ENCODE measurements at regions not wholly inside any gene's neighbourhood (a gene's known extent, or its start where the extent isn't known, plus 50 kb on each side); places are given as distances from the start of the nearest gene placed in this dataset.

DNA sequence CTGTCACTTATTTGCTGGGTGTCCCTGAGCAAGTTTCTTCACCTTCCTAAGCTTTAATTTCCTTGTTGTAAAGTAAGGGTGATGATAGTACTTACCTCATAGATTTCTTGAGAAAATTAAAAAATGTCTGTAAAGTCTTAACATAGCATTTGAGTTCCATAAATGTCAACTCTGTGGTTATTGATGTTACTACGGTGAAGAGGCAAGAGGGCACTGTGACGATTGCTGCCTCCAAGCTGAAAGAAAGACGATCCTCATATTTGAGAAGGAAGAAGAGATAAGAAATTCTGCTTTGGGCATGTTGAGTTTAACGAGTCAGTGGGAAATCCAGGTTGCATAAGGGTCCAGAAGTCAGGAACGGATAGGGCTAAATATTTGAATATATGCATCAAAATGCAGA lies 240.8 kb upstream of the ZPLD1 start:
- Histone ChIP-seq H3K4me1 (ENCODE audit: insufficient read depth, low read length) (no peaks in the 10 kb centered on the region), H3K79me2 (ENCODE audit: insufficient read depth, low read length) (no peaks in the 10 kb centered on the region), H3K27me3 (ENCODE audit: insufficient read depth, low read length, poor library complexity) (no peaks in the 10 kb centered on the region), H3K4me2 (ENCODE audit: insufficient read depth, low read length) (no peak overlapping the region), H3K9me3 (ENCODE audit: insufficient read depth, low read length, severe bottlenecking) (no peaks in the 10 kb centered on the region), H3K4me3 (ENCODE audit: low read depth in 1 of 2, low read length in 2 of 2) (no peak overlapping the region), H4K20me1 (ENCODE audit: insufficient read depth, low read length) (no peaks in the 10 kb centered on the region), H2AFZ (ENCODE audit: low read depth, low read length) (no peak overlapping the region), H3K36me3 (ENCODE audit: insufficient read depth, low read length) (no peaks in the 10 kb centered on the region), H3K27ac (ENCODE audit: low read length) (no peak overlapping the region), H3K9ac (ENCODE audit: low read depth, low read length) (no peak overlapping the region)
- DNase-seq (no peak), ATAC-seq (ENCODE audit: insufficient read depth, low read depth) (no peak)
- TF ChIP-seq EZH2 (IDR thresholded peaks at IDR 0.05; ENCODE audit: borderline replicate concordance, low read depth, low read length, severe bottlenecking) = no peak
- TF ChIP-seq, protein P1, sequence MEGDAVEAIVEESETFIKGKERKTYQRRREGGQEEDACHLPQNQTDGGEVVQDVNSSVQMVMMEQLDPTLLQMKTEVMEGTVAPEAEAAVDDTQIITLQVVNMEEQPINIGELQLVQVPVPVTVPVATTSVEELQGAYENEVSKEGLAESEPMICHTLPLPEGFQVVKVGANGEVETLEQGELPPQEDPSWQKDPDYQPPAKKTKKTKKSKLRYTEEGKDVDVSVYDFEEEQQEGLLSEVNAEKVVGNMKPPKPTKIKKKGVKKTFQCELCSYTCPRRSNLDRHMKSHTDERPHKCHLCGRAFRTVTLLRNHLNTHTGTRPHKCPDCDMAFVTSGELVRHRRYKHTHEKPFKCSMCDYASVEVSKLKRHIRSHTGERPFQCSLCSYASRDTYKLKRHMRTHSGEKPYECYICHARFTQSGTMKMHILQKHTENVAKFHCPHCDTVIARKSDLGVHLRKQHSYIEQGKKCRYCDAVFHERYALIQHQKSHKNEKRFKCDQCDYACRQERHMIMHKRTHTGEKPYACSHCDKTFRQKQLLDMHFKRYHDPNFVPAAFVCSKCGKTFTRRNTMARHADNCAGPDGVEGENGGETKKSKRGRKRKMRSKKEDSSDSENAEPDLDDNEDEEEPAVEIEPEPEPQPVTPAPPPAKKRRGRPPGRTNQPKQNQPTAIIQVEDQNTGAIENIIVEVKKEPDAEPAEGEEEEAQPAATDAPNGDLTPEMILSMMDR (IDR thresholded peaks at IDR 0.05; ENCODE audit: borderline replicate concordance, extremely low read depth, low read length, poor library complexity, severe bottlenecking) = no peak

DNA sequence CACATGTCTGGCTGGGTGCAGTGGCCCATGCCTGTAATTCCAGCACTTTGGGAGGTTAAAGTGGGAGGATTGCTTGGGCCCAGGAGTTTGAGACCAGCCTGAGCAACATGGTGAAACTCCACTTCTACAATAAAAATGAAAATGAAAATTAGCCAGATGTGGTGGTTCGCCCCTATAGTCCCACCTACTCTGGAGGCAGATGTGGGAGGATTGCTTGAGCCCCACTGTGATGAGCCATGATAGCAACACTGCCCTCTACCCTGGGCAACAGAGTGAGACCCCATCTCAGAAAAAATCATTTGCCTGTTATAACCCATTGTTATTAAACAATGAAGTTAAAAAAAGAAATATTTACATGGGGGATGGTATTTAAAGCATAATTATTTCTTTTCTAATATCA lies 240.1 kb upstream of the ZPLD1 start:
- no peaks in the 10 kb centered on the region for H3K9me3 ChIP-seq (ENCODE audit: insufficient read depth, low read length, severe bottlenecking)
- no peak for ATAC-seq (ENCODE audit: insufficient read depth, low read depth)
- no peak overlapping the region for H3K9ac ChIP-seq (ENCODE audit: low read depth, low read length)
- H3K4me1 ChIP-seq (ENCODE audit: insufficient read depth, low read length) = no peaks in the 10 kb centered on the region
- DNase-seq = no peak
- no peaks in the 10 kb centered on the region for H3K36me3 ChIP-seq (ENCODE audit: insufficient read depth, low read length)
- no peaks in the 10 kb centered on the region for H3K79me2 ChIP-seq (ENCODE audit: insufficient read depth, low read length)
- no peak for TF ChIP-seq EZH2 (IDR thresholded peaks at IDR 0.05; ENCODE audit: borderline replicate concordance, low read depth, low read length, severe bottlenecking)
- TF ChIP-seq, protein P1 (IDR thresholded peaks at IDR 0.05; ENCODE audit: borderline replicate concordance, extremely low read depth, low read length, poor library complexity, severe bottlenecking) = no peak
- no peak overlapping the region for H3K4me3 ChIP-seq (ENCODE audit: low read depth in 1 of 2, low read length in 2 of 2)
- H4K20me1 ChIP-seq (ENCODE audit: insufficient read depth, low read length) = no peaks in the 10 kb centered on the region
- H2AFZ ChIP-seq (ENCODE audit: low read depth, low read length) = no peak overlapping the region
- no peak overlapping the region for H3K4me2 ChIP-seq (ENCODE audit: insufficient read depth, low read length)
- no peaks in the 10 kb centered on the region for H3K27me3 ChIP-seq (ENCODE audit: insufficient read depth, low read length, poor library complexity)
- H3K27ac ChIP-seq (ENCODE audit: low read length) = no peak overlapping the region

DNA sequence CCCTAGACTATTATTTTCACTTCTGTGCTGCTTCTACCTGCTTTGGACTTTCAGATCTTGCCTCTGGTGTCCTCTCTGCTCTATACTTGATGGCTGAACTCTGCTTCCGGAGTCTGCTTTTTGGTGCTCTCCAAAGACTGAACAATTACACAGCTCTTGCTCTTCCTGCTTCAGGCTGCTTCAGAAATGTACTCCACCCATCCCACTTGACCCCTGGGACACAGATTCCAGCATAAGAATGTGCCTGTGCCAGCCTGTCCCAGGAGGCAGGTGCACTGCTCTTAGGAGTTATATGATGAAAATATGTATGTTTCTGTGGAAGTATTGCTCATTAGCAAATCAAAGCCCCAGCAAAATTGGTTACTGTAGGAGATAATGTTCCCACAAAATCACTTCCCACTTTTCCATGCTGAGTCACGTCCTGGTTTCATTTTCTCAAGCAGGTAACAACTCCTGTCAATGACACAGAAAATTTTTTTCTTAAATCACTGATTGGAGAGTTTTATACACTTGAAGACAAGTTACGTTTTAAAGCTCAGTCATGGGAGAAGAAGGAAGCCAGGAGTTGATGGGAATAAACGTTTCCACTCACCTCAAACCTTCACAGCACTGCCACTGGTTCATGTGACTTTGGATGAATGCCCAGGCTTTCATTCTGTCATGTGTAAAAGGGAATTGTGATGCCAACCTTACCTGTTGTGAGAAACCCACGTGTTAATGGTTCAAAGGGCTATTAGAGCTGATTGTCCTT lies 239.4 kb upstream of the ZPLD1 start:
- Histone ChIP-seq H3K4me2 (ENCODE audit: insufficient read depth, low read length) (no peak overlapping the region), H3K4me3 (ENCODE audit: low read depth in 1 of 2, low read length in 2 of 2) (no peak overlapping the region), H3K27ac (ENCODE audit: low read length) (no peak overlapping the region), H3K27me3 (ENCODE audit: insufficient read depth, low read length, poor library complexity) (no peaks in the 10 kb centered on the region), H3K79me2 (ENCODE audit: insufficient read depth, low read length) (no peaks in the 10 kb centered on the region), H3K9ac (ENCODE audit: low read depth, low read length) (no peak overlapping the region), H3K36me3 (ENCODE audit: insufficient read depth, low read length) (no peaks in the 10 kb centered on the region), H2AFZ (ENCODE audit: low read depth, low read length) (no peak overlapping the region), H4K20me1 (ENCODE audit: insufficient read depth, low read length) (no peaks in the 10 kb centered on the region), H3K4me1 (ENCODE audit: insufficient read depth, low read length) (no peaks in the 10 kb centered on the region), H3K9me3 (ENCODE audit: insufficient read depth, low read length, severe bottlenecking) (no peaks in the 10 kb centered on the region)
- DNase-seq (no peak), ATAC-seq (ENCODE audit: insufficient read depth, low read depth) (no peak)
- TF ChIP-seq EZH2 (IDR thresholded peaks at IDR 0.05; ENCODE audit: borderline replicate concordance, low read depth, low read length, severe bottlenecking) = no peak
- TF ChIP-seq, protein P1 (IDR thresholded peaks at IDR 0.05; ENCODE audit: borderline replicate concordance, extremely low read depth, low read length, poor library complexity, severe bottlenecking) = no peak

Data from DND-41 (cell line).